Ishikawa (cell line): ENCODE measurements at regions not wholly inside any gene's neighbourhood (a gene's known extent, or its start where the extent isn't known, plus 50 kb on each side); places are given as distances from the start of the nearest gene placed in this dataset.

Experiments
- CEBPB ChIP-seq: IDR thresholded peaks from 2 replicates; pipeline ENCODE4 v1.6.1; 2012
- CREB1 ChIP-seq: IDR thresholded peaks from 2 replicates; pipeline ENCODE4 v1.6.1; 2012; ENCODE audit warnings: low read depth
- EGR1 ChIP-seq: IDR thresholded peaks from 2 replicates; pipeline ENCODE4 v1.6.1; 2012
- EP300 ChIP-seq: IDR thresholded peaks from 2 replicates; pipeline ENCODE4 v1.6.1; 2012; ENCODE audit warnings: borderline replicate concordance
- FOXM1 ChIP-seq: IDR thresholded peaks from 2 replicates; pipeline ENCODE4 v1.6.1; 2012; ENCODE audit warnings: low read depth, borderline replicate concordance
- NFIC ChIP-seq: IDR thresholded peaks from 2 replicates; pipeline ENCODE4 v1.6.1; 2012
- RAD21 ChIP-seq: IDR thresholded peaks from 2 replicates; pipeline ENCODE4 v1.6.1; 2012; ENCODE audit warnings: low read depth
- TAF1 ChIP-seq: IDR thresholded peaks from 2 replicates; pipeline ENCODE4 v1.6.1; 2012; ENCODE audit warnings: low read depth, mild to moderate bottlenecking
- TCF12 ChIP-seq: IDR thresholded peaks from 2 replicates; pipeline ENCODE4 v1.6.1; 2012; ENCODE audit warnings: low read depth
- TEAD4 ChIP-seq: IDR thresholded peaks from 2 replicates; pipeline ENCODE4 v1.6.1; 2012
- YY1 ChIP-seq: IDR thresholded peaks from 2 replicates; pipeline ENCODE4 v1.6.1; 2012; ENCODE audit warnings: low read depth
- ZBTB7A ChIP-seq: IDR thresholded peaks from 2 replicates; pipeline ENCODE4 v1.6.1; 2012; ENCODE audit warnings: low read depth
- TF ChIP-seq, protein P1 (sequence below): IDR thresholded peaks from 2 replicates; pipeline ENCODE4 v1.6.1; 2012
- TF ChIP-seq, protein P2 (sequence below): IDR thresholded peaks from 2 replicates; pipeline ENCODE4 v1.6.1; 2012
- TF ChIP-seq, protein P3 (sequence below): IDR thresholded peaks from 2 replicates; pipeline ENCODE4 v1.6.1; 2012; ENCODE audit warnings: low read depth, mild to moderate bottlenecking

DNA sequence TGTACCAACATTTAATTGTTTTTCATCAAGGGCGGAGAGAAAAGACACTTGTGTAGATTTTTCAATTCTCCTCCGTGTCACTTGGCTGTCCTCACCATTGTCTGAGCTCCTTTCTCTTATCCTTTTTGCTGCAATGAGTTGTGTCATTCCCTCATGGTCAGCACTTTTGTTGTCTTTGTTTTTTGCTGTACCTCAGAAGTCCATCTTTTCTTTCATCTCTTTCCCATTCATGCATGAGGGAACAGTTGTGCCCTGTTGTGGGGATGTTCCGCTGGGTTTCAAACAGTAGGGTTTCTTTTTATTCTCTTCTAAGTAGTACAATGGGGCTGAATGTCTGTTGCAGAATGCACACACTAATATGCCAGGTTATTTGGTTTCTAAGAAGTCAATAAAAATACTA, 222.6 kb downstream of the TM9SF2 start:
- TF ChIP-seq NFIC (no peak), YY1 (no peak), RAD21 (no peak), CREB1 (no peak), TEAD4 (no peak), FOXM1 (no peak), TCF12 (no peak), EP300 (no peak), TAF1 (no peak), CEBPB (no peak), ZBTB7A (no peak), EGR1 (no peak)
- TF ChIP-seq, protein P1, sequence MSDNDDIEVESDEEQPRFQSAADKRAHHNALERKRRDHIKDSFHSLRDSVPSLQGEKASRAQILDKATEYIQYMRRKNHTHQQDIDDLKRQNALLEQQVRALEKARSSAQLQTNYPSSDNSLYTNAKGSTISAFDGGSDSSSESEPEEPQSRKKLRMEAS: no peak
- TF ChIP-seq, protein P2, sequence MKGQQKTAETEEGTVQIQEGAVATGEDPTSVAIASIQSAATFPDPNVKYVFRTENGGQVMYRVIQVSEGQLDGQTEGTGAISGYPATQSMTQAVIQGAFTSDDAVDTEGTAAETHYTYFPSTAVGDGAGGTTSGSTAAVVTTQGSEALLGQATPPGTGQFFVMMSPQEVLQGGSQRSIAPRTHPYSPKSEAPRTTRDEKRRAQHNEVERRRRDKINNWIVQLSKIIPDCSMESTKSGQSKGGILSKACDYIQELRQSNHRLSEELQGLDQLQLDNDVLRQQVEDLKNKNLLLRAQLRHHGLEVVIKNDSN: no peak
- TF ChIP-seq, protein P3, sequence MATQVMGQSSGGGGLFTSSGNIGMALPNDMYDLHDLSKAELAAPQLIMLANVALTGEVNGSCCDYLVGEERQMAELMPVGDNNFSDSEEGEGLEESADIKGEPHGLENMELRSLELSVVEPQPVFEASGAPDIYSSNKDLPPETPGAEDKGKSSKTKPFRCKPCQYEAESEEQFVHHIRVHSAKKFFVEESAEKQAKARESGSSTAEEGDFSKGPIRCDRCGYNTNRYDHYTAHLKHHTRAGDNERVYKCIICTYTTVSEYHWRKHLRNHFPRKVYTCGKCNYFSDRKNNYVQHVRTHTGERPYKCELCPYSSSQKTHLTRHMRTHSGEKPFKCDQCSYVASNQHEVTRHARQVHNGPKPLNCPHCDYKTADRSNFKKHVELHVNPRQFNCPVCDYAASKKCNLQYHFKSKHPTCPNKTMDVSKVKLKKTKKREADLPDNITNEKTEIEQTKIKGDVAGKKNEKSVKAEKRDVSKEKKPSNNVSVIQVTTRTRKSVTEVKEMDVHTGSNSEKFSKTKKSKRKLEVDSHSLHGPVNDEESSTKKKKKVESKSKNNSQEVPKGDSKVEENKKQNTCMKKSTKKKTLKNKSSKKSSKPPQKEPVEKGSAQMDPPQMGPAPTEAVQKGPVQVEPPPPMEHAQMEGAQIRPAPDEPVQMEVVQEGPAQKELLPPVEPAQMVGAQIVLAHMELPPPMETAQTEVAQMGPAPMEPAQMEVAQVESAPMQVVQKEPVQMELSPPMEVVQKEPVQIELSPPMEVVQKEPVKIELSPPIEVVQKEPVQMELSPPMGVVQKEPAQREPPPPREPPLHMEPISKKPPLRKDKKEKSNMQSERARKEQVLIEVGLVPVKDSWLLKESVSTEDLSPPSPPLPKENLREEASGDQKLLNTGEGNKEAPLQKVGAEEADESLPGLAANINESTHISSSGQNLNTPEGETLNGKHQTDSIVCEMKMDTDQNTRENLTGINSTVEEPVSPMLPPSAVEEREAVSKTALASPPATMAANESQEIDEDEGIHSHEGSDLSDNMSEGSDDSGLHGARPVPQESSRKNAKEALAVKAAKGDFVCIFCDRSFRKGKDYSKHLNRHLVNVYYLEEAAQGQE: no peak

DNA sequence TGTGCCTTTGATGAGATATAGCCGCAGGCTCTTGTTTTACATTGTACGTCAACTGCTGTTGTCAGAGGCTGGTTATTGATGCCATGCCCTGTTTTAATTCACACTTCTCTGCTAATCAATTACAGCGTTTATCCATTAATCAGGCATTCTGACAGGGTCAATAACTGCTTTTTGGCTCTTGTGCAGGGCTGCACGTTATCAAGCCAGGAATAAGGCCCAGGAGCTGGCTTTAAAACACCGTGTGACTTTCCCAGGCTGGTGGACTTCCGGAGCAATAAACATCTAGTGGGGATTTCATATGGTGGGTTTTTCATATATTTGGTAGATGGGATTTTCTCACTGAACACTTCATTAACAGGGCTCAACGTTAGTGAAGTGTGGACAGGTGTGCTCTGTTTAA, 221.7 kb downstream of the TM9SF2 start:
- TF ChIP-seq TAF1 (no peak), EP300 (no peak), FOXM1 (no peak), TEAD4 (no peak), RAD21 (no peak), NFIC (no peak), TCF12 (no peak), EGR1 (no peak), ZBTB7A (no peak), YY1 (no peak), CREB1 (no peak), CEBPB (no peak)
- TF ChIP-seq, protein P1: no peak
- TF ChIP-seq, protein P3: no peak
- TF ChIP-seq, protein P2: no peak

DNA sequence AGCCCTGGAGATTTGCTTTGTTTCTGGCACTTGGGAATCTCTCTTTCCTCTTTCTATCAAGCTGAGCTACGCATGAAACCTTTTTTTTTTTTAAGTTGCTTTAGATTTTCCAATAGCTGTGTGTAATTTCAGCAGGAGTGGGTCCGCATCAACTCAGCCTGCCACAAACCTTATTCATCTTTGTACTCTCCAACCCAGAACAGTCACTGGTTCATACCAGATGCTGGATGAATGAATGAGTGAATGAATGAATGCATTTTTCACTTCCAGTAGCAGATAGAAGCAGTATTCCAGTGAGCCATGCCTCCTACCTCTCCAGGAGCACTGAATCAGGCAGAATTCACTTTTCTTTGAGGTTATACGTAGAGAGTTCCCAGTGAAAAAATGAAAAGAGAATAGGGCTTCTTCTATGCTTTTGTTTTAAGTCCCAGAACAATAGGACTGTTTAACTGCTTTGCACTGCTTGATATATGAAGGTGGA, 221.1 kb downstream of the TM9SF2 start:
- TF ChIP-seq TEAD4: no peak
- no peak for TF ChIP-seq CREB1
- no peak for TF ChIP-seq NFIC
- TF ChIP-seq YY1: no peak
- TF ChIP-seq FOXM1: no peak
- TF ChIP-seq, protein P3: no peak
- TF ChIP-seq, protein P2: no peak
- TF ChIP-seq TAF1: no peak
- no peak for TF ChIP-seq ZBTB7A
- TF ChIP-seq, protein P1: no peak
- no peak for TF ChIP-seq EGR1
- no peak for TF ChIP-seq EP300
- TF ChIP-seq RAD21: no peak
- TF ChIP-seq TCF12: no peak
- no peak for TF ChIP-seq CEBPB
